ENCODE measurements at regions not wholly inside any gene's neighbourhood (a gene's known extent, or its start where the extent isn't known, plus 50 kb on each side); places are given as distances from the start of the nearest gene placed in this dataset.

- TF ChIP-seq CTCF (IDR thresholded peaks at IDR 0.05) (no peak), EP300 (IDR thresholded peaks at IDR 0.05) (no peak)
Measured at GRCh38 chr13:69288026-69288425, 819.6 kb upstream of the ATXN8OS start.
